Stimulated activated naive CD8-positive, alpha-beta T cell treated with anti-CD3 and anti-CD28 coated beads, Interleukin-15, Interleukin-2, amounts not matched to agents 100 U/mL and 50 U/mL, for 24 hours (primary cell): ENCODE measurements at regions not wholly inside any gene's neighbourhood (a gene's known extent, or its start where the extent isn't known, plus 50 kb on each side); places are given as distances from the start of the nearest gene placed in this dataset.

ENCODE experiments used
- ATAC-seq: fragments of 150-1000 bp; cut with Tn5 transposase; one replicate; pipeline ENCODE4 v1.10.0; 2021
- DNase-seq: peaks from one replicate; pipeline ENCODE4 v3.0.0; 2021

DNA sequence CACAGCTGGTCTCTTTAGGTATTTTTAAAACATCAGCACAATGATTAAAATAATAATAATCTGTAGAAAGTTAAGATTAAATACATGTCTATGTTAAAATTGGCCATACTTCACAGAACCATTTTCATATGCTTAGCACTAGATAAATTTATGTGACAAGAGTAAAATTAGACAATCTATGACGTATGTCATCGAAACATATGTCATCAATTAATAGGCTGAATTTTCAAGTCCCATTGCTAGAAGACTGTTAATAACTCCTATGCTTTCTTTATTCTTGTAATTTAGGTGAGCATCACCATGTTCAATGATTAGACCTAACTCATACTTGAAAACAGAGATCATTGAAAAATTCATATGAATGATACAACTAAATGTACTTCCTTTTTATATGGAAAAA, 593.3 kb upstream of the KCNMB2 start:
- DNase-seq (no peak), ATAC-seq (no peak)

DNA sequence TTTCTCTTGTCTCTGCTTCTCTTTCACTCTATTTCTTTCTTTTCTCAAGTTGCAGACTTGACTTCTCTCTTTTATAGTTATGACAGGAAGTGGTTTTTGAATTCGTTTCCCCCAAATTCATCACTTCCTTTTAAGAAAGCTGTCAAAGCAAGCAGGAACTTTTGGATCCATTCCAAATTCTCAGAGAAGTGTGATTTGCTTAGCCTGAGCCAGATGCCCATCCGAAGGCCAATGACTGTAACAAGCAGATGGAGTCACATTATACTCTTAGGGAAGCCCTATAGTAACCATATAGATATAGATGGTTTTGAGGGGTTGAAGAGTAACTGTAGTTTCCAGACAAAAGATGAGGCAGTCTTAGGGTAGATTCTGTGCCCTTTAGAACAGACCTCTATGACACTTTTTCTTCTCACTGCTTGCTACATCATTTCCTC, 592.0 kb upstream of the KCNMB2 start:
- peak; percentile 72 for ATAC-seq
- DNase-seq = no peak

DNA sequence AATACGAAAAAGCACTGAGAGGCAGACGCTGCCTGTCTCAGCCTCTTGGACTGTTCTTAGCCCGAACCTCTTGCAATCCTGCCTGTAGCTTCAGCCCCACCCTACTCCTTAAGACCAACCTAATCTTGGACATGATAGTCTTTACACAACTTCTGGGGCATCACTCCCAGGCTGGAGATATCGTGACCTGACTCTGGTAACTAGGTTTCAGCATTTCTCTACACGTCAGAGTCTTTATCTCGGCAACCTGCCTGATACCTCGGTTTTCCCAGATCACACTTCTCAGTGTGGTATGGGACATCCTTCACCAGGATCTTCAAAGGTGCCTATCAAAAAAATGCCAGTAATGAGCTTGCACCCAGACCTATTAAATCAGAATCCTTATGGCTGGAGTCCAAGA, 590.2 kb upstream of the KCNMB2 start:
- ATAC-seq = no peak

DNA sequence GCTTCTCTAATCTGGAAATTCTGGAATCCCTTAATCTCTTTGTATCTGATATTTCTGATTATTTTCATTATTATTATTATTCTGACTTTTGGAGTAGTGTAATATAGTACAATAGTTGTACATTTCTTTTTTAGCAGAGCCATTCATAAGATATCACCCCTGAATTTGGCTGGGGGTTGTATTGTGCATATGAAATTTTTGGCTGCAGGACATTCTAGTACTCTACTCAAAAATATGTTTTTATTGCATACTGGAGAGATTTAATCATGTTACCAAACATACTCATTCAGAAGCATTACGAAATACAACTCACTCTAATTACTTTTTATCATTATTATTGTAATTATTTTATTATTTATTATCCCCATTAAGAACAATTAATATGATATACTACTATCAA, 589.7 kb upstream of the KCNMB2 start:
- DNase-seq (no peak), ATAC-seq (no peak)

More for the DNA sequence above, 590.2 kb upstream of the KCNMB2 start:
- no peak for DNase-seq

DNA sequence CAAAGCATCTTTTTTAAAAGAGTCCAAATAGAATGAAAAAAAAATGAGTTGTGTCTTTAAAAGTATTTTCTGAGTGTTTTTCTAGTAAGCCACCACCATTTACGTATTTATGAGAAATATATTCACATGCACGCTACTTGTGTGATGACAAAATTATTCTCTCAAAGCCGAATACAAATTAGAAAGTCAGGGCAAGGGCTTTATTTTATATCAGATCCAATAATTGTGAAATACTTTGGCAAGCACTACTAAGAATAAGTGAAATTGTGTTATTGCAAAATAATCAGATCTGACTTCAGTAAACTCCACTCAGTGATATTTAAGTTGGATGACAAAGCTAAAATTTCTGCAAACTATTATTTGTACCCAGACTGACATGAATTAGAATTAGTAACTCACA, 589.3 kb upstream of the KCNMB2 start:
- no peak for DNase-seq

DNA sequence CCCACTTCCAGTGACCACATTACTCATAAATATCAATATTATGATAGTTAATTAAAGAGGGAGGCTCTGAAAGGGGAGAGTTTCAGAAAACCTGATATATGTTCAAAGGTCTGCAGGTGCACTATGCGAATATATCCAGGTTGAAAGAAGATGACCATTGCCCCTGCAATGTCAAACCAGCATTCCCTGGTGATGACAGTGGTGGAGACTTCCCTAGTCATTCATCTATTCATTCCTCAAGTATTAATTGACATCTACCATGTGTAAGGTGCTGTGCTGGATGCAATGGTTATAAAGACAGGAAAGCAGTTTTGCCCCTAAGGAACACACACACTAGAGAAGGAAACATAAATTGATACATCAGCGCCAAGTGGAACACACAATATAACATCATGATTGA, 588.3 kb upstream of the KCNMB2 start:
- ATAC-seq (no peak), DNase-seq (no peak)

More for the DNA sequence above, 589.3 kb upstream of the KCNMB2 start:
- ATAC-seq = no peak

DNA sequence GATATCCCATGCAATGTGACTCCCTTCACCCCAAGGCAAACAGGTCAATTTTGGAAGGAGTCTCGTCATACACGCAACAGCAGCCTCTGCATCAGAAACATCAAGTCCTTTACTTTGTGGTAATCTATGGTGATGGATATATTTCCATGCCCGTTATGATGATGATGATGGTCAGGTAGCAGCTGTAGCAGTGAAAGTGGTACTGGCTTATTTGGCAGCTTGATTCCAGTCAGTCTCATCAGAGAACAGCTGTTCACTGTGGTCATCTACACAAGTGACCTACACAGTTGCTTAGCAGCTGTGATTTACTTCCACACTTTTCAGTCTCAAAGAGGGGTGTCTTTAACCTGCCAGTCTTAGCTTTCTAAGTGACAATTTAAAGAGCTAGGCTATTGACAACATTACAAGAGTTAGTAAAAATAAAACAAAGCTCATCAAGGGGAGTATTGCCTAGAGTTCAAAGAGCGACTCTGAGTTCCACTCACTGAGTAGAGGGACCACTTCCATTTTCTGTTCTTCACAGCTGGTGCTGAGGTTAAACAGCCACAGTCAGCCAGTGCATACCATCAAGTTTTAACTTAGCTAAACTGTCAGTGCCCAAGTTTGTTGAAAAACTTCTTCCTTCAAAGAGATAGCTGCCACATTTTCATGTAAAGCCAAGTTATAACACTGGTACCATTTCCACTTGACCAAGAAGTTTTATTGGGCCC, 587.4 kb upstream of the KCNMB2 start:
- DNase-seq = no peak
- ATAC-seq = no peak

DNA sequence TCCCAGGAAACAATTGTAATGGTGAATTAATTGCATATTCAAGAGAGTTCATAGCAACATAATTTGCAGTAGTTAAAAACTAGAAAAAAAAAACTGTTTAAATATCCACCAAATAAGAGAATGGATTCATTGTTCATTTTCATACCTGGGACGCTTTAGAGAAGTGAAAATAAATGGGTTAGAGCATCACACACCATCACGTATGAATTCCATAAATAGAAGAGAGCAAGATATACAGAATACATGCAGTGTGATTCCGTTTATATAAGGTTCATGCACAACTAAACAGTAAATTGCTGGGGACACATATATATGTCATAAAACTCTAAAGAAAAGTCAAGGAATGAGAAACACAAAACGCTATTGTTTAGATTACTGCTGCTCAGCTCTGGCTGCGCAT, 577.0 kb upstream of the KCNMB2 start:
- DNase-seq (no peak), ATAC-seq (no peak)

DNA sequence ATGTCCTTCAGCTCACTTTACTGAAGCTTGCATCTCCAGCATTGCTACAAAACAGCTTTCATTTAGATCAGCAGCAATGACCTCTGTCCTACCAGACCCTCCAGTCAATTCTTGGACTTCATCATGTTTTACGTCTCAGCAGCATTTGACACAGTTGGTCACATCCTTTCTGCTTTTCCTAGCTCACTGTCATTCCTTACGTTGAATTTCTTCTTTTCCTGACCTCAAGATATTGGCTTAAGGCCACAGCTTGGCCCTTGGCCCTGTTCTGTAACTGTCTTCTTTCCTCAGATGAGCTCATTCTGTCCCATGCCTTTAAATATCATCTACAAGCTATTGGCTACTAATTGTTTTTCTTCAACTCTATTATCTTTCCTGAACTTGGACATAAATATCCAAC, 576.2 kb upstream of the KCNMB2 start:
- ATAC-seq (no peak), DNase-seq (no peak)

DNA sequence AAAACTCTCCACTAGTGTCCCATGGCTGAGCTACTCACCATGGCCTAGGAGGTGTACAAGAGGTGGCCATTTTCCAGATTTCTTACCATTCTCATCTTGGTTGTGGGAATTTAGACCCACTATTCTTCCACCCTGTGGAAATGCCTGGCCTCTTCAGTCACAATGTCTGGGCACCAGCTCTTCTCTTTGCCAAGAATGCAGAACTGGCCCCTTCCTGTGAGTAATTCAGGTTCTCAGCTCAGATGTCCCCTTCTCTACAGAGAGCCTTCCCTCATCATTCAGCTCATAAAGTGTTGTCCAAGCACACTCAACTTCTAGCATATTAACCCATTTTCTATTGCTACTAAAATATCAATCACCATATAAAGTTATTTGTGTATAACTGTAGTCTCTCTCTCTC, 575.5 kb upstream of the KCNMB2 start:
- no peak for DNase-seq
- no peak for ATAC-seq

DNA sequence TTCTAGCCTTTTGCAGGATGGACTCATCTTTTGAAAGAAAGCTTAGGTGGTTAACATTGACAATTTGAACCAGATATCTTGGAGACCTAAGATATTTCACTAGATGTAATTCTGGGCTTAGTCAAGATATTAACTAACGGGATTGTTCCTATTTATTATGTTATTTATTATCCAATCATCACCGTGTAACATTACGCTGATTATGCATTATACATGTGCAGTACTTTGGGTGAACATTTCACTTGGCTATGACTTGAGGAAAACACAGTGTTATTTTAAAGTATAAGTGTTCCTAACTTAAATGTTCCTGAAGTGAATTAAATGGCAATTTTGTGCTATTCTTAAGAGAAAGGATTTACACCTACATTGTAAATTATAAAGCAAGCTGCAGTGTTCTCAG, 574.5 kb upstream of the KCNMB2 start:
- no peak for ATAC-seq
- DNase-seq = no peak

DNA sequence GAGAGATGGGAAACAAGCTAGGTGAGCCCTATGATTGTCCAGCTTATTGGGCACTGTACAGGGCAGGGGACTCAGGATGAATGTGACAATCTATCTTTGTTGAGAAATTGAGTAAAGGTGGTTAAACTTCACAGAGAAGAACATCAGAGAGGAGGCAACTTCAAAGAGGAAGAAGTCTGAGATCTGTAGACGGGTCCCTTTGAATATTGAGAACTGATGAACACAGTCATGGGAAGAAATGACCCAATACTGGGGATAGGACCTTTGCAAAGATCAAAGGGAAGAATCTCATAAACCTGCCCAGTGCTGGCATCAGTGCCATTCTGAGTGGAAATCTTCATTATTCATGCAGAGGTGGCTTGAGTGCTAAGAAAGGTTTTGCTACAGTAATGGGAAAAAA, 569.7 kb upstream of the KCNMB2 start:
- DNase-seq = no peak
- peak; percentile 23 for ATAC-seq

DNA sequence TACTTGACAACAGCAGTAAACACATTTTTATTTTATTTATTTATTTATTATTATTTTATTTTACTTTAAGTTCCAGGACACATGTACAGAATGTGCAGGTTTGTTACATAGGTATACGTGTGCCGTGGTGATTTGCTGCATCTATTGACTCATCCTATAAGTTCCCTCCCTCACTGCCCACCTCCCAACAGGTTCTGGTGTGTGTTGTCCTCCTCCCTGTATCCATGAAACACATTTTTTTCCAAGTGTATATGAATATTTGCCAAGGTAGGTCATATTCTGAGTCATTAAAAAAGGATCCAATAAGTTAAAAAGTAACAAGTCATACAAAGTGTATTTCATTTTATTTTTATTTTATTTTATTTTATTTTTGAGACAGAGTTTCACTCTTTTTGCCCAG, 567.3 kb upstream of the KCNMB2 start:
- no peak for DNase-seq

DNA sequence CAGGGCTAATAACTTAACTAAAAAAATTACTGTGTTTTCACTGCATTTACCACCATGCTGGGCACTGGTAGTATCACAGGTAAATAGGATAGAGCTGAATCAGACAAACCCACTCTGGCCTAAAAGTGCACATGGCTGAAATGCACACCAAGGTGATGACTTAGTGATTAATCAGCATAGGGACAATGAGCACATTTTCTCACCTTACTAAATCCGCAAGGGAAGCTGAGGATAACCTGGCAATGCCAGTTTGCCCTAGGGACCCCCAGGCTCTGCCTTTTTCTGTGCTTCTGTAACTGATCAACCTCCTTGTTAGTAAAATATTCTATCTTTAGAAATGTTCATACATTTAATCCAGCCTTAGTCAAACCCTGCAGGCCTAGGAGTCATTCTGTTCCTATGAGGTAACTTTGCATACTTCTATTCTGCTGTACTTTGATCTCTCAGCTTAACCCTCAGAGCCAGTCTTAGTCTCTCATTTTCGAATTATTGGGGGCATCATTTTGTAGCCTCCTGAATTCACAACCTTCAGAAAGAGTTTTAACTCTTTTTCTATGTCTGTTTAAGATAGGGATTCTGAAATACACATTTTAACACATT, 562.9 kb upstream of the KCNMB2 start:
- DNase-seq (no peak), ATAC-seq (peak; percentile 19)

More for the DNA sequence above, 567.3 kb upstream of the KCNMB2 start:
- ATAC-seq = no peak

DNA sequence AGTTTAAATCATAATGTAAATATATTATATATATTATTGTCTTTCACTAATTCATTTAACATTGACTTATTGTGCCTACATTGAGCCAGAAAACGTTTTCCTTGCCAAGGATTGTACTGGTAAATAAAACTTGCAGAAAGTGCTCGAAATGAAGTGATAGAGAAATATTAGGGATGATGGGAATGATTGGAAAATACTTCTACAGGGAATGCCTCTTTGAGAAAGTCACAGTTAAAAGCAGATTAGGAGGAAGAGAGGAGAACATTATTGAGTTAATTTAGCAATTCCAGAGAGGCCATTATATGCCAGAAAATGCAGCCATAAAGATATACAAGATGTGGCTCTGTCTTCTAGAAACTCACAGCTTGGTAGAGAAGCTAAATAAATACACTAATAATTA, 560.0 kb upstream of the KCNMB2 start:
- DNase-seq (no peak), ATAC-seq (no peak)

DNA sequence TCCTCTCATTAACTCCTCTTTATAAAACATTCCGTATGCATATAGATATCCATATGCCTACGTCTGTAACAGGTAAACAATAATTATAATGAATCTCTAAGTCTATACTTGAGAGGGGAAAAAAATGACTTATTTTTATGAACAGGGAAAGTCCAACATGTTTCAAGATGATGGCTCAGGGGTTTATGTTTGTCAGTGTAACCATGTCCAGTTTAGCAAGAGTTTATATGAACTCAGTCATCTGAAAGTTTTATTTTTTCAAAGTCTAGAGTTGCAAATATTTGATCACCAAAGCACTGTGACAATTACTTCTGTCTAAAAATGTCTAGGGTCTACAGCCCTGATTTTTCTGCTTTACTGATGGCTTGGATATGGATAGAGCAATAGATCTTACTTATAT, 559.4 kb upstream of the KCNMB2 start:
- DNase-seq (no peak), ATAC-seq (no peak)

DNA sequence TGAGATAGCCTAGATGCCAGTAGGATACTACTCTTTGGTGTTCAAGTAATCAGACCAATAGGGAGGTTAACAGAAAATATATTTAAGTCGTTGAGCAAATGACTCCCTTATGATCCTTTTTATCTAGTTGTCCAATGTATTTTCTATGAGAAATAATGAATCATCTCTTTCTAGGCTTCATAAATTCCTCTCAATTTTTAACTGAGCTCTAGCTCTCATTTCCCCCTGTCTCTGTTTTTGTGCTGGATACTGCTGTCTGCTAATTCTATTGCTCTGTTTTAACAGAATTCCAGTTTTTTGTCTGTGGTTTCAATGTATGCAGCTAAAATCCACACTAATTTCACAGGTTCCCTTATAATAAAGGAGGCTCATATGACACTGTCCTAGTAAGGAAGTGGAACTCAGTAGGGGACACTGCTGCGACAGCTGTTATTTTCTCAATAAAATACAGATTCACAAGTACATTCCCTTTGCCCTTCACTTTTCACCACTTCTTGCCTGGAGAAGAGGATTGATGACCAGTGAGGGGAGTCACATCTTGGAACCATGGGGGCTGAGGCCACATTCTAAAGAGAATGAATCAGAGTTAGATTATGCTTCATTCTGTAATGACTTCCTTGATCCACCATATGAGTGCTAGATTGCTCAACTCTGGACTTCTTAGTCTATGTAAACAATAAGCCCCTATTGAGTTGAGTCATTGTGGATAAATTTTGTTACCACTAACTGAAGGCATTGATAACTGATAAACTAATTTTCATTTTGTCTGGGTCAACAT, 558.7 kb upstream of the KCNMB2 start:
- ATAC-seq (peak; percentile 36), DNase-seq (no peak)

DNA sequence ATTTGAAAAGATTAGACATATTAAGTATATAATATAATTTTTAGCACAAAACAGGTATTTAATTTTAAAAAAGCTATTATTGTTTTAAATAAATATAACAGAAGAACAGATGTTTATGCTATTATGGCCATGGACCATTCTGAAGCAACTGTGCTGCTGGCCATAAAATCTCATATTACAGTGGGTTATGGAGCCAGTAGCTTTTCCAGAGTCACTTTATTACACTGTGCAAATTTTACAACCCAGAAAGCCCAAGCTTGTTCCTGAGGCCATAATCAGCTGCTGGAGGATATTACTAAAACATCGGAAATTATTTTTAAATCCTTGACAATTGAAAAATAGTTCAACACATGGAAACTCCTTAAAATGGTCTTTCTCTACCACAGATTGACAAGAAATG, 557.3 kb upstream of the KCNMB2 start:
- no peak for DNase-seq
- ATAC-seq = no peak

DNA sequence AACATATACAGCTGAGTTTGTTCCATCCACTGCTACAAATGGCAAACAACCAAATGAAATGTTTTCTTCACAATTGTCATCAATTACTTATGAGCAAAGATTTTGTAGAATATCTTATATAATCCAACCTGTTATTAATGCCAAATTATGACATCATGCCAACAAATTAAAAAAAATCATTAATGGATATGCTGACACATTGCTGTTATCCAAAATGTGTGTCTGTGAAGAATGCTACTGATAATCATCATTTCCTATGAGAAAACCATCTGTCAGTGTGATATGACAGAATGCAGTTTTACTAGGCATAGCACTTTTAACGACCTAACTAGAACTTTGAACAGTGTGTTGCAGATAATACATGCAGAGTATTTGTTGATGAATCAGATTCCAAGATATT, 556.5 kb upstream of the KCNMB2 start:
- DNase-seq (no peak), ATAC-seq (no peak)

DNA sequence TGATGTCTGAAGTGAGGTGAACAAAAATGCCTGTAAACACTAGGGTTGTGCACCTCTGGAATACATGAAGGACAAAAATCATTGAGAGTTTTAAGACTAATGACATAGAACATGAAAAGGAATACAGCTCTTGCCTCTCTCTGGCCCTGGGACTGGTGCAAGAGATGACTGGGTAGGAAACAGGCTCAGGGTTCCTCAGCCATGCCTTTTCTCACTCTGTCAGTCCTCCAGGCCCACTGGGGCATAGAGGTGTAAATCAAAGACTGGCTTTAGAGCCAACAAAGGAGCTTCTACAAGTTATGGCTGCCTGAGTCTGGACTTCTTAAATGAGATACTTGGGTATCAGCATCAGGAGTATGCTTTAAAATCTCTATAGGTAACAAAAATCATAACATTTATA, 554.7 kb upstream of the KCNMB2 start:
- no peak for DNase-seq
- no peak for ATAC-seq

DNA sequence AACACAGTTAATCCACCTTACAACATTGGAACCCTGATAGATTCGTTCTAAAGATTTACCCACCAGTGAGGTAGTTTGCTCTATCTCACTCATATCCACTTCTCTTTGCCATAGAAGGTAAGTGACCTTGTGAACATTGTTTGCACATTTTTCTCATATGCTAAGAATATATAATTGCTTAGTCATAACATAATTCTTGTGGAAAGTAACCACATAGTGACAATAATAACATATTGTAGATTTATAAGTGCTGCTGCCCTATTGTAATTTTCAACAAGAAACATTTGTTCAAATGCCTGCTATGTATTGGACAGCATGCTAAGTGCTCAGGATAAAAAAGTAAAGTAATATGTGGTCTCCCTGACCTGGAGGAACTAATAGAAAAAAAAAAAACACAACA, 554.2 kb upstream of the KCNMB2 start:
- peak; percentile 14 for ATAC-seq
- no peak for DNase-seq

DNA sequence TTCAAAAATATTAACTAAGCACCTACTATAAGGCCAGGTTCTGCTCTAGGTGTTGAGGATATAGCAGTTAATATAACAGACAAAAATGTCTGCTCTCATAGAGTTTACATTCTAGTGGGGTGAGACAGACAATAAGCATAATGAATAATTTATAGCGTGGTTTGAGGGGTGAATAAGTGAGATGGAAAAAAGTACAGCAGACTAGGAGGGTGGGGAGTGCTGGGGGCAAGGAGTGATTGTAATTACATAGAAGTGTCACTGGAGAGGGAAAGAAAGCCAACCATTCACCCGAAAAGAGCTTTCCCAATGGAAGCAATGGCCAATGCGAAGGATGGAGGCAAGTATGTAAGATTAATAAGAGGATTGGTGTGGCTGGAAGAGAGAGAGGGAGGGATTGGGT, 552.9 kb upstream of the KCNMB2 start:
- ATAC-seq (no peak), DNase-seq (no peak)
